ENCODE measurements at regions not wholly inside any gene's neighbourhood (a gene's known extent, or its start where the extent isn't known, plus 50 kb on each side); places are given as distances from the start of the nearest gene placed in this dataset.
"Not testable (repeated sequence)": the region's sequence is repeated elsewhere in the genome, so short reads cannot be mapped to it uniquely, and the experiment has no call there.

DNA sequence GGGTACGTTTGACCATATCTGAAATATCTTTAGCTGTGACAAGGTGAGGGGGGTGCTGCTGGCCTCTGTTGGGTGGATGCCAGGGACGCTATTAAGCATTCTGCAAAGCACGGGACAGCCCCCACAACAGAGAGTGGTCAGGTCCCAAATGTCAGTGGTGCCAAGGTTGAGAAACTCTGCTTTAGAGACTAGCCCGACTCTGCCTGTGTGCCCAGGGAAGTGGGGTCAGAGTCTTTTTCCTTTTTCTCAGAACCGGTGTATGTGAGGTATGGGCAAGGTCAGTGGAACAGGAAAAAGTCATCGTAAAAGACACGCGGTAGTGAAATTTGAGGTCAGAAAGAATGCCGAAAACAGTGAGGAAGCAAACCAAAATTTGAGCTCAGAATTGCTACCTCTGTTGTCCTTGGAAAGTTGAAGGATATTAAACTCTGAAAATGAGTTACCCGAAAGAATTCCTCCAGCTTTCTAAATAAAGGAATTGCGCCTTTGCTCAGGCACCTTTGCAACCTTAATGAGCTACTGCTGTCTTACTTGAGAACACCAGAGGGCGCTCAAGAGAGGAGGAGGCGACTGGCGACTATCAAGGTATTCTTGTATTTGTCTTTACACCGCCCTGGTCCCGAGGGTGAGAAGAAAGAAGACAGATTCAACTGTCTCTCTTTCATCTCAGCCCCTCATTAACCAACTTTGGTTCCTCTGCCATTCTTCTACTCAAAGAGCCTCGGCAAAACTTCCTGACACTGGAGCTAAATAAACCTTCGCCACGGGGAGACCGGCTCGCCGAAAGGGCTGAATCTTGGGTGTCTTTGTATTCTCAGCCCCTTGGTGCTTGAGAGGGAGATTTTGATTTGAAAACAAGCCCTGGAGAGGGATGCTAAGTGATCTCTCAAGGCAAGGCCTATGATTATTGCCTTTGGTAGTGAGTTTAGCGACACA, 85.4 kb upstream of the OLIG2 start:
- DNase-seq (ENCODE audit: low spot score) = peak; percentile 32

DNA sequence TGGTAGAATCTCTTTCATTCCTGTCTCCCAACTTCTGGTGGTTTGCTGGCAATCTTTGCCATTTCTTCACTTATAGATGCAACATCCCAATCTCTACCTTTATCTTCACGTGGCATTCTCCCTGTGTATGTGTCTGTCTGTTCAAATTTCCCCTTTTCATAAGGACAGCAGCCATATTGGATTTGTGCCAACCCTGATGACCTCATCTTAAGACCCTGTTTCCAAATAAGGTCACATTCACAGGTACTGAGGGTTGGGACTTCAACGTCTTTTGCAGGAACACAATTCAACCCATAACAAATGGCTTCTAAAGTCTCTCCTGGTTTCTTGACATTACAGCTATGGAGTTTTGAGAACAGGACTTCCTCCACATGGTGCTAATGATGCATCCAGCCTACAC, 84.5 kb upstream of the OLIG2 start:
- DNase-seq (ENCODE audit: low spot score) = no peak

DNA sequence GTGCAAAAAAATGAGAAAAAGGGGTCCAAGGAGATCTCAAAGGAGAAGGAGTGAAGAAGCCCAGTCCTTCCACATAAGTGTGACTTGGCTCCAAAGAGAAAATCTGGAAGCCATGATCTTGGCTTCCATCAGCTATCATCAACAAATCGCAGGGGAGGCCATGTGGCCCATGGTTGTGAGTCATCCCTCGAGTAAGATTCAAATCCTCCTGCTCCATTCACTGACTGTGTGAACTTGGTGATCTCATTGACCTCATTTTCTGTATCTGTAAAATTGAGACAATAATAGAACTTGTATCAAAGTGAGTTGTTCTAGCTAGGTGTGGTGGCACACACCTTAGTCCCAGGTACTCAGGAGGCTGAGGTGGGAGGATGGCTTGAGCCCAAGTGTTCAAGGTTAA, 79.1 kb upstream of the OLIG2 start:
- no peak for DNase-seq (ENCODE audit: low spot score)

DNA sequence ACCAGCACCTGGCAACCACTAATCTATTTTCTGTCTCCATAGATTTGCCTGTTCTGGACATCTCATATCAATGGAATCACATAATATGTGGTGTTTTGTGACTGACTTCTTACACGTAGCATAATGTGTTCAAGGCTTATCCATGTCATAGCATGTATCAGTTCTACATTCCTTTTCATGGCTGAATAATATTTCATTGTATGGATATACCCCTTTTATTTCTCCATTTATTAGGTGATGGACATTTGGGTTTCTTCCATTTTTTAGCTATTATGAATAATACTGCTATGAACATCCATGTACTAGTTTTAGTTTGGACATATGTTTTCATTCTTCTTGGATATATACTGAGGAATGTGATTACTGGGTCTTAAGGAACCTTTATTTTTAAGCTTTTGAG, 78.0 kb upstream of the OLIG2 start:
- DNase-seq (ENCODE audit: low spot score) = no peak

DNA sequence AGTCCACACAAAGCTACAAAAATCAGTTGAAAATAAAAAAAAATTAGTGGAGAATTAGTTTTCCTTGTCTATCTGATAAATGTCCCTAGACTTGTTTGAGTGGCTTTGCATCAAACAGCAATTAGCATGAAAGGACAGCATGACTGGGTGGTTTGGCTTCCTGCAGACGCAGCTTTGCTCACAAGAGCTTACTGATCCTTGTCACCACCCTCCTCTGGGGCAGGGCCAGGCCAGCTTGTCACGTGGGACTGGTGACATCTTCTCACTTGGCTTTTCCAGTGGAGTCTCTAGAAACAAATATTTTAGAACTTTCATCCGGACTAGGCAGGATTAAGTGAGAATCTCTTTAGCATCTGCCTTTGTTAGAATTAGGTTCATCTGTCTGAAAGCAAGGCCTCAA, 76.0 kb upstream of the OLIG2 start:
- DNase-seq (ENCODE audit: low spot score) = no peak

DNA sequence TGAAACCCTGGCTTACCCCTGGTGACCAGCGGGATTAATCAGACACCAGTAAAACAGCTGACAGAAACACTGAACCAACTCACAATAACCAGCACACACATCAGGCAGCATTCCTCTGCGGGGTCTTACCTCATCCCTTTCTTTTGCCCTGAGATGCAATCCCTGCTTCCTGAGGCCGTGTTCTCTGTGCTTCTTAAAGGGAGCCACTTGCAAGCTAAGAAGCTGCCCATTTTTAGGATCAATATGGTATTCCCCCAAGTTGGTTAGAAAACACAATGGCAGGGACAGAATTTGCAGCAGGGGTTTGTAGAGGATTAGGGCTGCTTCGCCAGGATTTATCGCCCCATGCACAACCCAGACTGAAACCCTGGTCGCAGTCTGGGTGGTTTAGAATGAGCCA, 74.7 kb upstream of the OLIG2 start:
- no peak for DNase-seq (ENCODE audit: low spot score)

DNA sequence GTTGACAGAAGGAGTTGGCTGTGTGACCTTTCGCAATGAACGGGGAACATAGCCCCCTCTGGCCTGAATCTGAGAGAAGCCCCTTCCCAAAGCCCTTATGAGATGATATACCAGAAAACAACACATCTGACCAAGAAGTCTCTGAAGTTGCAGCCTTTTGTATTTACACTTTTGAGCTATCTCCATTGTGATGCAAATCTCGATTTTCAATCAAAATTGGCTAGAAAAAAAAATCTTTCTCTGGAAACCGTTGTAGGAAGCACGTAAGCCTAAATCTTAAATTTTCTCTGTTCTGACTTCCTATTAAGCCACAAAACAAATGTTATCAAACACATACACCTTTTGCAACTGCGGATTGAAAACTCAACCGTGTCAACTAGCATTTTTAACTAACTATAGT, 71.4 kb upstream of the OLIG2 start:
- no peak for DNase-seq (ENCODE audit: low spot score)

DNA sequence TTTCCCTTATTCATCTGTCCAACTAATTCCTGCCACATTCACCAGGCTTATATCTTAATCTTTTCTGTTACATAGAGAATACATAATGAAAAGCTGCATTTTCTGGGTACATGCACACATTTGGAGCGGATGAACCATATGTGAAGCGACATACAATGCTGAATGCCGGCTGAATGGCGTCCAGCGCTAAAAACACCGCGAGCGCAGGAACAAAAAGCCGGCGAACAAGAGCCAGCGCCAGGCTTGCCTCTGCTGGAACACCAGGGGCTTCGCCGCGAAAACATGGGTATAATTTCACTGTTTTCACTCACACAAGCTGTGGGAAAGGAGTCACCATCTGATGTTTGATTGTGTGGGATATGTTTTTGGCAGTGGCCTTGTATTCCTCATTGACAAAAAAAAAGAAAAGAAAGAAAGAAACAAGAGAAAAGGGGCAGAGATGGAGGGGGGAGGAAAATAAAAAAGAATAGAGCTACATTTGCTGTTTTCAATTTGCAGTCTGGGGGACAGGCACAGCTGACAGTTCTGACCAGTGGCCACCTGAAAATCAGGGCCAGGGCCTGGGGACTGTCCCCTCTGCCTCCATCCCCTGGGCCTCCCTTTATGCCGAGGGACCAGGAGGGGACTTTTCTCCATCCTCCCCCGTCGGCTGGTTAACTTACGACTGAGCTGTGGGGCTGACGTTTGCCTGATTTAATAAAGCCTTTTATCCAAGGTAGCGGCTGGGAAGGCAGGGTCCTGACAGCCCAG, 70.2 kb upstream of the OLIG2 start:
- DNase-seq (ENCODE audit: low spot score) = no peak

DNA sequence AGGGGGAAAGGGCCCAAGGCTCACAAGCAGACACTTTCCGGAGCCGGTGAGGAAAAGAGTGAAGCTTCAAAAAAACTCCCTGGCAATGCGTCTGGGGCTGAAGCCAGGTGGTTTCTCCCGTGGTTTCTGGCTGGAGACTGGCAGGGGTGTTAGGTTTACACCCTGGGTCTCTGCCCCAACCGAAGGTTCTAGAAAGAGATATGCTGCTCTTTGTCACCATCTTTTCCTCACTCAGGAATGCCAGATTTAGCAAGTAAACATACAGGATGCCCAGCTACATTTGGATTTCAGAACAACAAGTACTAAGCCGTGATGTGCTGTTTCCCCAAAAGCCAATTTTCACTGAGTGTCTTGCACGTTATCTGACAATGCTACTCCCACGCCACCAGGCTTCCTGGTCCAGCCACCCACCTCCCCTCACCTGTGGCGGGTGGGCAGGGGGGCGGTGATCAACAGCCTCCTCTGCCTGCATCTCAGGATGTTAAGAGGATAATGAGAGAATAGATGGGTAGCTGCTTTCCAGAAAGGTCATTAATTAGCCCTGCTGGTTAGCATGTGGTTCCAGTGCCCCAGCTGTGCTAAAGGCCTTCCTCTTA, 69.6 kb upstream of the OLIG2 start:
- DNase-seq (ENCODE audit: low spot score) = no peak

DNA sequence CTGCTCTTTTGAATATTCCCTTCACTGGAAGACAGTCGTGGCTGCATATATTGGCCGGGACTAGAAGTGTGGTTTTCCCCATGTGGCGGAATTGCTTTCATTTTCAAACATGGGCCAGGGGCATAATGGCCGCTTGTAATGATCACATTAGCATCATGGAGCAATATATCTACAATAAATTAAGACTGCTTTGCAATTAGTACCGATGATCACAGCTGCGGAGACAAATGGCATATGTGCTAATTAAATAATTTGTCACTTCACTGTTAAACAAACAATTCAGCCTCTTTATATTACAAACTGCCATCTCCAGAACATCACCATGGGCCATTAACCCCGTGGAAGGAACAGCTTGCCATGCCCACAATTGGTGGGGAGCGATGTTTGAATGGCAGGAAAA, 68.2 kb upstream of the OLIG2 start:
- DNase-seq (ENCODE audit: low spot score) = no peak

DNA sequence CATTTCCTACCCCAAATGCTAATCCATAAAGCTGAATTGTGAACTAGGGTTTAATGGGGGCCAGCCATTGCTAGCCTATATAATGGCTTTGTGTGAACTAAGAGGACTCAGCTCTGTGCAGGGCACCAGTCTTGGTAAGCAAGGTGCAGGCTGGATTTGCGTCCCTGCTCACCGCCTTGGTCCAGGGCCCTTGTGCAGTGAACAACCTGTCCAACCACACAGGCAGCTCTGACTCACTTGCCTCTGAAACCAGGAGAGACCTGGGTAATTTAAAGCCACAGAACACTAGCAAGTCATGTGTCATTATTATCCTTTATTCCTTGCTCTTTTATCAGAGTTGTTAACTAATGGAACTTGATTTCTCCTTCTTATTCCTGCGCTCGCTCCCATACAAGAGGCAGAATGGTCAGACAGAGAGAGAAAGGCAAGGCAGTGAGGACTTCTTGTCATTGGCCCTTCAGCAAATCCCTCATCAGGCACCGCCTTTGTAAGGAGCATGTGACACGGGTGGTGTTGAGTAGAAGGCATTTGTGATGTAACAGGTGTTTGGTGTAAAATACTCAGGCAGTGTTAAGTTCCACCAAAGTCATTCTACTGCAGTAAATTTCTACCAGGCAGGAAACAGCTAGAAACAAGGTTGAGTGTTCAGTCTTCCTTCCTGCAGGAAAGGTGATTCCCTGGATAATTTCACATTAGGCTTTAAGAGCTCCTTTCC, 67.3 kb upstream of the OLIG2 start:
- DNase-seq (ENCODE audit: low spot score) = no peak

DNA sequence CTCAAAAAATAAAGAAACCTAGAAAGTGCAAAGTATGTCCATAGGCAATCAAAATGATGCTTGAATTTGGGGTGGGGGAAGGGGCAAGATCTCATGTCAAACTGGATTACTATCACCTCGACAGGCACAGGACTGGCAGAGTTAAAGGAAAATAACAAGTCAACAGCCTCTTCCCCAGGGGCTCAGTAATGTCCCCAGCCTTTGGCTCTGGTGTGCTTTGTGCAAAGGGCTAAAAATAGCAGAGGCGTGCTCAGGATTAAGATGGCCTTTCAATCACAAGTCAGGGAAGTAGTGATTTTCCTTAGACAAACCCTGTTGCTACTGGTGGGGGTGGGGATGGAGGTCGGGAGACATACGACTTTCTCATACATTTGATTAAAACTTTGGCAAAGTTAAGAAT, 63.5 kb upstream of the OLIG2 start:
- DNase-seq (ENCODE audit: low spot score) = no peak

DNA sequence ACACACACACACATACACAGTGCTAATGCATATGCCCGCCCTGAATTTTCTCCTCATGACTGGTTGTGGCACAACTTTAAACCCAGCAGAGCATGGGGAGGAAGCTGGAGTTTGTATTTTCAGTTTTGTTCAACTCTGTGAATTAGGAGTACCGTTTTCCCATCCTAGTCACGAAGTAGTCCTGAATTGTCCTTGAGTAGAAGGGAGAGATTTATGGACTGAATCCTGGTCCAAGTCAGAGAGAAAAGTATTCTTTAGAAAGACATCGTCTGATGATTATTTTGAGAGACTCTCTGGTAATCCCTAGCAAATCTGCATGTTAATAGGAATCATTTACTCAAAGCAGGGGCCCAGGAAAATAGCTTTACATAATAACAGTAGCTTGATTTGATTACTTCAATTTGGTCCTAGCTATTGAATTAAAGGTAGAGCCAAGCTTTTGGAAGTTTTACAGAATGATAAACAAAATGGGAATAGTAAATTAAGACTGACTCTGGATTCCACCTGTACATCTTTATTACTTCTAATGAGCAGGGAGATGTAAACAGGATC, 60.5 kb upstream of the OLIG2 start:
- no peak for DNase-seq (ENCODE audit: low spot score)

DNA sequence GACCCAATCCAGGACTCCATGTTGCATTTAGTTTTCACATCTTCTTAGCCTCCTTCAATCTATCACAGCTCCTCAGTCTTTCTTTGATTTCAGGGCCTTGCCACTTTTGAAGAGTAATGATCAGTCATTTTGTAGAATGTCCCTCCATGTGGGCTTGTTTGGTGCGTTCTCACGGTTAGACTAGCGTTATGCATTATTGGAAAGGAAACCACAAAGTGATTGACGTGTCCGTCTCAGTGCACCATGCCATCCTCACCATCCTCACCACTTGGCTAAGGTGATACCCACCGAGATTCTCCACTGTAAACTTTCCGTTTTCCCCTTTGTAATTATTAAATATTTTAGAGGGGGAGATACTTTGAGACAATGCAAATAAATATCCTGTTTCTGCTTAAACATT, 59.6 kb upstream of the OLIG2 start:
- no peak for DNase-seq (ENCODE audit: low spot score)

DNA sequence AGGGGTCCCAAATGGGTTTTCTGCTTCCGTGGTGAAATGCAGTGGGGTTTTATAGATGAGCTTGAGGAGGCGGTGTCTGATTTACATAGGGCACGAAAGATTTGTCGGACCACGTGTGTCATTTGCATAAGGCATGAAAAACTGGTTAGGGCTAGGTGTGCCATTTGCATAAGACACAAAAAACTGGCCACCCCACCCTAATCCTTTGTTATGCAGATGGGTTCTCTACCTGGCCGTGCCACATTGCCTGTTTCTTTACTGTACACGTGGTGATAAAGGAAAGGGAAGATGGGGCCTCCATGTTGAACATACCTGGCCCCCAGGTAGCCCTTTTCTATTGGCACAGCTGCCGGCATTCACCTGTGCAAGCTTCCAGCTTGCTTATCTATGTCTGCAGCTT, 57.6 kb upstream of the OLIG2 start:
- DNase-seq (ENCODE audit: low spot score) = not testable (repeated sequence)

DNA sequence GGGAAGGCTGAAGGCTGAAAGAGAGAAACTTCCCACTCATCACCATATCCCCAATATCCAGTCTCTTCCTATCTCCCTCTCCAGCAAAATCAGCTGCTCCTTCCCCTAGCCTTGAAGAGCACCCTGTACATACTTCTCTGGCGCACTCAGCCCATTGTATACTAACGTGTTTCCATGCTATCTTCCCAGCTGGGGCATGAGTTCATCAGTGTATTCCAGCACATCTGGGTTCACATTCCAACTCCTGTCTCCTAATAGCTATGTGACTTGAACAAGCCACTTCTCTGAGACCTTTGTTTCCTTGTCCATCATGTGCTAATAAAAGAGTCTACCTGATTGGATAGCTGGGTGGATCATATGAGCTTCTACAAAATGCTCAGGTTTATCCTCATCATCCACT, 51.1 kb upstream of the OLIG2 start:
- no peak for DNase-seq (ENCODE audit: low spot score)

DNA sequence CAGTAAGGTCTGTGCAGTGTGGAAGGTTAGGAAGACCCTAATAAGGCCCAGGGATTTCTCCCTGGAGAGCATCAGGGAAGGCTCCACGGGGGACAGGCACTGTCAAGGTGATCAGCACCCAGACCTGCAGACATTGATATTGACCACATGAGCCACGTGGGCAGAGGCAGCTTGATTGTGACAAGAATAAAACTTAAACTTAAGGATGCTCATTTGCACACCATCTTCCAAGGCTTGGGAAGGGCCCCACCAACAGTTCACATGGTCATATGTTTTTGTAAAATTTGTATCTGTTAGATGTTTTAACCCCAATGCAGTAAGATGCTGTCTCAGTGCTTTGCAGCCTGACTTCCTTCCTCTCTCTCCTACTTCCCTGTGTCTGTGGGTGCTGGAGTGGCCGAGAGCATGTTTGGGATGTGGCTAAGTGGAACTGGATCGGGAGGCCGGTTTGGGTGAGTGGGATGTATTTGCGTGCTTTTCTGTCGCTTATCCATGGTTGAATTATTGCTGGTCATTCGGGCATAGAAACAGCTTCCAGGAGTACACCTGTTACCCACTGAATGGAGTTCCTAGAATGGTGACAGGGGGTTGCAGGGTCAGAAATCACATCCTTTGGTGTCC, 49.8 kb upstream of the OLIG2 start:
- no peak for DNase-seq (ENCODE audit: low spot score)
